GM21423 (cell line): ENCODE measurements at regions not wholly inside any gene's neighbourhood (a gene's known extent, or its start where the extent isn't known, plus 50 kb on each side); places are given as distances from the start of the nearest gene placed in this dataset.
A peak's percentile ranks its signal among the peaks of the same experiment; 100 is the strongest.

Experiments used
- ATAC-seq: cut with Tn5 transposase; IDR thresholded peaks from one replicate; pipeline ENCODE4 v1.9.1; 2021; ENCODE audit warnings: mild to moderate bottlenecking, moderate library complexity; ENCODE audit not compliant: unreplicated experiment

DNA sequence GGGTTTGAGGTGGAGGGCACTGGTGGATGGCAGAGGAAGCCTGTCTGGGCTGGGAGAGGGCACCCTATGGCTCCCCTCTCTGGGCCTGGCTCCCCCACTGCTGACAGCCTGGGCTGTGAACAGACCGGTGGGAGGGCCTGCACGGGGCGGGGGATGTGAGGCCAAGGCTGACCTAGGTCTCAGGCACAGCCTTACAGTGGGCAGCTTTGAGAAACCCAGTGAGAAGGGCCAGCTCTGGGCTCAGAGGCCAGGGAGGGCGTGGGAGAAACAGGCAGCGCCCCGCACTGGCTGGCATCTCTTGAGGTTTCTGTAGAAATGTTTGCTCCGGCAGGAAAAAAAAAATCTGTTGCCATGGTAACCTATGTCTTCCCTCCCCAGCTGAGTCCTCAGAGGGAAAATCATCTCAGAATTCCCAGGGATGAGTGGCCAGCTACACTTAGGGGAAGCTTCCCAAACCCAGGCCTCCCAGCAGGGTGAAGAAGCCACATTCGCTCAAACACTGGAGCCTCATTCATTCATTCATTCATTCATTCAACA is 71.7 kb upstream of the TAF1B start:
- no peak for ATAC-seq

GRCh38 chr2:9772035-9772998 is 71.0 kb upstream of the TAF1B start:
- ATAC-seq, result no peak

GRCh38 chr2:9772999-9773902 is 70.0 kb upstream of the TAF1B start:
- ATAC-seq, result no peak

GRCh38 chr2:9773903-9774239 is 69.4 kb upstream of the TAF1B start:
- no peak for ATAC-seq

GRCh38 chr2:9774266-9774665 is 69.0 kb upstream of the TAF1B start:
- no peak for ATAC-seq

GRCh38 chr2:9775351-9775750 is 67.9 kb upstream of the TAF1B start:
- no peak for ATAC-seq

DNA sequence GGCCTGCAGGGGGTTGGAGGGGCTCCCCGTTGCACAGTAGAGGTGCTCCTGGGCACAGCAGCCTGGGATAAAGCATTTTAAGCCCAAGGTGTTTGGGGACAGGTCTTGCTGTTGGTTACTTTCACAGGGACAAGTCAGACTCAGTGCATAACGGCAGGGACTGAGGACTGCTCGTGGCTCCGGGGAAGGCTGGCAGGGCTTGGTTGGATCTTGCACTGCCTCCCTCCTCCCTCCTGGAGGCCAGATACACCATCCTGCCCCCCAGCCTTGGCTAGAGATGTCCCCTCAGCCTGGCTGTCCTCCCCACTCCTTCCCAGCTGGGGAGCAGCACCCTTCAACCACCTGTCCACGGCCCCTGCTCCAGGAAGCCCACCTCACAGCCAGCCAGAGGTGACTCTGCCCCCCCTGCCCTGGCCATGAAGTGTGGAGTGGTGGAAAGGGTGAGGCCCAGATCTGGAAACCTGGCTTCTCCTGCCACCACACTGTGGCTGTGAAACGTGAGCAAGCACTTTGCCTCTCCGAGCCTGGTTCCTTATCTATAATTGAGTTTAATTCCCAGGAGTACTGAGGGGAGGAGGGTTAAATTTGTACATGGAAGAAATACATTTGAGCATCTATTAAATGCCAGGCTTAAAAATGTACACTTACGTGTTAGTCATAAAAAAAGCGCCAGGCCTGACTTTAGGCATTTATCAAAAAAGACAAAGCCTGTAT is 67.1 kb upstream of the TAF1B start:
- ATAC-seq, result no peak

DNA sequence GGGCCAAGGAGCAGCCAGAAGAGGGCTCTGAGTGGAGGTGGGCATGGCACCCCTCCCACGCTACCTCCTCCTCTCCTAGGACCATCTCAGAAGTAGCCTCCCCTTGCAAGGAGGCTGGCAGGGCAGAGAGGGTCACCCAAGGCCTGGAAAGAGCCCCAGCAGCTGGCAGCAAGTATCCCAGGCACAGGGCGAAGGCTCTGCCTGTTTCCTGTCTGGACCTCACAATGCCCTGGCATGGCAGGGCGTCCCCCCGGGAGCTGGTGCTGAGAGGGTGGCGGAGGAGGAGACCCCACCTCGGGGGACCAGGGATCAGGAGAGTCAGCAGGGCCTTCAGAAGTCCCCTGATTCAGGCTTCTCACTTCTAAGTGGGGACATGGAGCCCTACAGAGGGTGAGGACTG is 66.2 kb upstream of the TAF1B start:
- ATAC-seq, result no peak

DNA sequence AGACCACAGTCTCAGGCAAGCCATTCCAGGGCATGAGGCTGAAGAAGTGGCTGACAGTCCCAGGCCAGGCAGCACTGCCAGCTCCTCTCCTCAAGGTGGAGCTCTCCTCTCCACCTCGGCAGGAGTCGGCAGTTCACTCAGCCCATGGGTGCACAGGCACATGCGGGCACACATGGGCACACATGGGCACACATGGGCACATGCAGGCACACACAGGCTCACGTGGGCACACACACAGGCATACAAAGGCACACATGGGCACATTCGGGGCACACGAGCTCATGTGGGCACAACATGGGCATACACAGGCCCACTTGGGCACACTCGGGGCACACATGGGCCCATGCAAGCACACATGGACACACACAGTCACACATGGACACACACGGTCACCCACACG is 65.3 kb upstream of the TAF1B start:
- ATAC-seq, result no peak

GRCh38 chr2:9778471-9779316 is 64.6 kb upstream of the TAF1B start:
- no peak for ATAC-seq

- ATAC-seq, result peak; percentile 74
Observed at GRCh38 chr2:9779596-9780264, 63.5 kb upstream of the TAF1B start.

DNA sequence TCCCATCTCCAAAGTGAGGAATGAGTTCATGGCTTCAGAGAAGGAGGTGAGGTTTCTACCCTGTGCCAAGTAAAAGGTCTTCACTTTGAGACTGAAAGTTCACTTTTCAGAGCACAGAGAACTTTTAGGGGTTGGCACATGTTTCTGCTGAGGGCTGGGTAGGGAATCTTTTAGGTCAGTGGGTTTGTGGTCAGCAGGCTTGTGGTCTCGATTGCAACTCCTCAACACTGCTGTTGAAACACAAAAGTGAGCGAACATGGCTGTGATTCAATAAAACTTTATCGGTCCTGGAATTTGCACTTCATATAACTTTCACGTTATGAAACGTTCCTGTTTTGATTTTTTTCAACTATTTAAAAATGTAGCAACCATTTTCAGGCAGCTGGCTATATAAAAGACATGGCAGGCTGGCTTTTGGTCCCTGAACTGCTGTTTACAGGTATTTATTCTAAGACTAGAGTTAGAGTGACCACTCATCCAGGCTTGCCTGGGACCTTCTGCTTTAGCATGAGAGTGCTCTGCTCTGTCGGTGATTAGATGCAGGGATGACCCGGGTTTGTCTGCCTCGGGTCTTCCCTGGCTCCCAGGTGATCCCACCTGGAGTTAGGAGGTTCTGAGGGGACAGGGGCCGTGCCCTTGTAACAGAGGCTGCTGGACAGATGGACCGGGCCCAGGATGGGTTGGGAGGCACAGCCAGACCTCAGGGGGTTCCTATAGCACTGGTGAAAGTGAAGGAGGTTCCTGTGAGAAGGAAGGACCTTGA is 62.7 kb upstream of the TAF1B start:
- no peak for ATAC-seq

GRCh38 chr2:9781252-9781651 is 62.0 kb upstream of the TAF1B start:
- ATAC-seq, result no peak

DNA sequence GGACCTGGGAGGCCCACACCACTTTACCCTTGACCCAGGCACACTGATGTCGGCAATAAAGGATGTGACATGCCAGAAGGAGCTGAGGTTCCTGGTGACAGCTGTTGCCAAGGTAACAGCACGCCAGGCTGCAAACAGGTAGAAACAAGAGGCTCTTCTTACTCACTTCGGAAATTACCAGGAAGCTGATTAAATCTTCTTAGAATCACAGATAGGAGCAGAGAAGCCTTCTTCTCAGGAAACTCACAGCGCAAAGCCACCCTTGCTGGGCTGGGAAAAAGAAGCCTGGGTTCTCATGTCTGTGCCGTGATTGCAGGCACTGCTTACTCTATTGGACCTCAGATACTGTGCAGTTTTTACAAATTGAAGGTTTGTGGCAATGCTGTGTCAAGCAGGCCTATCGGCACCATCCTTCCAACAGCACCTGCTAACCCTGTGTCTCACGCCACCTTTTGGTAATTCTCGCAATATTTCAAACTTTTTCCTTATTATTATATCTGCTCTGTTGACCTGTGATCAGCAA is 61.0 kb upstream of the TAF1B start:
- no peak for ATAC-seq

DNA sequence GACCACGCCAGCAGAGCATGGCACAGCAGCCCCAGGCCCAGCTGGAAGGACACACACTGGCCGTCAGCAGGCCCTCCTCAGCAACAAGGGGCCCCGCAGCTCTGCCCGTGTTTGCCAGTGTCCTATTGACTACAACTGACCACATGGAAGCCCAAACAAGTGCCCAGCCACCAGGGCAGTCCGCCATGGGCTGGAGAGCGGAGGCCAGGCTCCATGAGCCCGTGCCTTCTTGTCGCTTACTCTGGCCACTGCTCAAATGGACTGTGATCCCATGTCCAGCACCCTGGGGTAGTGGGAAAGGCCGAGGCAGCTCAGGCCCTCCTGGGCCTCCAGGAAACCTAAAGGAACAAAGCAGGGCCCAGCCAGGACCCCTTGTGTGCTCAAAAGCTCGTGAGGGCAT is 53.9 kb upstream of the TAF1B start:
- ATAC-seq, result no peak

GRCh38 chr2:9790702-9791225 is 52.5 kb upstream of the TAF1B start:
- ATAC-seq, result no peak

GRCh38 chr2:9791711-9792110 is 51.6 kb upstream of the TAF1B start:
- no peak for ATAC-seq

GRCh38 chr2:9793156-9793917 is 49.9 kb upstream of the TAF1B start:
- ATAC-seq, result no peak
